GM12873 (cell line): ENCODE measurements at regions not wholly inside any gene's neighbourhood (a gene's known extent, or its start where the extent isn't known, plus 50 kb on each side); places are given as distances from the start of the nearest gene placed in this dataset.

Experiments used
- TF ChIP-seq, protein P1 (sequence below): IDR thresholded peaks from 2 replicates; pipeline ENCODE4 v1.5.1; 2012; ENCODE audit warnings: low read depth, mild to moderate bottlenecking, moderate library complexity, low read length, control low read depth; ENCODE audit not compliant: insufficient read depth; ENCODE audit errors: missing control alignments

- TF ChIP-seq, protein P1, sequence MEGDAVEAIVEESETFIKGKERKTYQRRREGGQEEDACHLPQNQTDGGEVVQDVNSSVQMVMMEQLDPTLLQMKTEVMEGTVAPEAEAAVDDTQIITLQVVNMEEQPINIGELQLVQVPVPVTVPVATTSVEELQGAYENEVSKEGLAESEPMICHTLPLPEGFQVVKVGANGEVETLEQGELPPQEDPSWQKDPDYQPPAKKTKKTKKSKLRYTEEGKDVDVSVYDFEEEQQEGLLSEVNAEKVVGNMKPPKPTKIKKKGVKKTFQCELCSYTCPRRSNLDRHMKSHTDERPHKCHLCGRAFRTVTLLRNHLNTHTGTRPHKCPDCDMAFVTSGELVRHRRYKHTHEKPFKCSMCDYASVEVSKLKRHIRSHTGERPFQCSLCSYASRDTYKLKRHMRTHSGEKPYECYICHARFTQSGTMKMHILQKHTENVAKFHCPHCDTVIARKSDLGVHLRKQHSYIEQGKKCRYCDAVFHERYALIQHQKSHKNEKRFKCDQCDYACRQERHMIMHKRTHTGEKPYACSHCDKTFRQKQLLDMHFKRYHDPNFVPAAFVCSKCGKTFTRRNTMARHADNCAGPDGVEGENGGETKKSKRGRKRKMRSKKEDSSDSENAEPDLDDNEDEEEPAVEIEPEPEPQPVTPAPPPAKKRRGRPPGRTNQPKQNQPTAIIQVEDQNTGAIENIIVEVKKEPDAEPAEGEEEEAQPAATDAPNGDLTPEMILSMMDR: no peak
Measured at GRCh38 chr14:104247336-104248202, 109.2 kb downstream of the KIF26A start.

DNA sequence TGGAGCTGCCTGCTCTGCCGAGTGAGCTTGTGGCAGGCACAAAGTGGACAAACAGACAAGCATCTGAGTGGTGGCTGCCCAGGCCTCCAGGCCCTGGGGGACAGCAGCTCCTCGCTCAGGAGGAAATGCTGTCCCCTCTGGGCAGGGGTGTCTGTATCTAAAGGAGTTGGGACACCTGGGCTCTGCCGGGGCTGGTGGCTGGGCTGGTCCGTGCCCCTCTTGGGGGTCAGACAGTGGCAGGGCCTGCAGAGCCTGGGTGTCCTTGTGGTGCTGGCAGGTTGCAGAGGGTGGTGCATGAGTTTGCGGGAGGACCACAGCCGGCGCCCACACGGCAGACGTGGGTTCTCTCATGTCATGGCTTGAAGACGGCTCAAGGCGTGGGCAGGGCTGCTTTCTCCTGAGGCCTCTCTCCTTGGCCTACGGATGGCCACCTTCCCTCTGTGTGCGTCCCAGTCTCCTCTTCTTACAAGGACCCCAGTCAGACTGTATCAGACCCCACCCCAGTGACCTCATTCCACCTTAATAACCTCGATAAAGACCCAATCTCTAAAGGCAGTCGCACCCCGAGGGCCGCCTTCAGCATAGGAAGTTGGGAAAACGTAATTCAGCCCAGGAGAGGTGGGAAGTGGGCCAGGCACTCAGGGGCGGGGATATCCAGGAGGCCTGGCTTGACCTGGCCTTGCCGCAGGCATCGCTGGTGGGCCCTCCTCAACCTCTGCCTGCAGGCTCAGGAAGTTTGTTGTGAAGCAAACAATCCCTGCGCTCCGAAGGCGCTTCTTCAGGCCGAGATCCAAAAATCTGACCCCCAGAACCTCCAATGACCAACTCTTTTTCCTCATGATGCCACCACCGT, 110.0 kb downstream of the KIF26A start:
- TF ChIP-seq, protein P1: no peak

DNA sequence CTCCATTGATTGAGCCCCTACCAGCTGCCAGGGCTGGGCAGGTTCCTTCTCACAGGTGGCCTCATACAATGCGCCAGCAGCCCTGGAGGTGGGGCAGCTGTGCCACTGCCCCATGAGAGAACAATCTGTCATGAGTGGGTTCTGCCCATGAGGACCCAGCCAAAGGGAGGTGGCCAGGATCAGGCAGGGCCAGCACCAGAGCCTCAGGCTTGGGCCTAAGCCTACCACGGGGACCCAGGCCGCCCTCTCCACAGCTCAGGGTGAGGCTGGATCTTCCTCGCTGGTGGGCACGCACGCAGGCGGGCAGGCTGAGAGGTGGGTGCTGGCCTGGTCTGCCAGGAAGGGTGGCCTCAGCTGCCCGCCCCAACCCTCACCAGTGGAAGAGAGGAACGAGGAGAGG, 110.7 kb downstream of the KIF26A start:
- TF ChIP-seq, protein P1: no peak

DNA sequence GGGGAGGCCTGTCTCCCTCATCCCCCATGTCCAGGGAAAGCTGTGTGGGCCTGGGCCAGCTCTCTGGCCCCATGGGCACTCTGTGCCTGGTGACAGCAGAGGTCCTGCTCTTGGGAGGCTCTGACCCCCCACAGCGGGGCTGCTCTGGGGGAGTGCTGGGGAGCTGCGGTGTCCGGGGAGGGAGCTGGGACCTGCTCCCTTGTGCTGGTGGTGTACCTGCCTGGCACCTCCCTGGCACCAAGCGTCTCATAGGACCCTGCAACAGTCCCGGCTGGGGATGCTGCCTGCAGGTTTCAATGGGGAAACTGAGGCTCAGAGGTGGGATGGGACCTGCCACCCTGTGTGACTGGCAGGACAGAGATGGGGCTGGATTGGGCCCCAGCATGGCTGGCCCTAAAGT, 111.3 kb downstream of the KIF26A start:
- TF ChIP-seq, protein P1: no peak

- TF ChIP-seq, protein P1: no peak
Measured at GRCh38 chr14:104250175-104250574, 111.8 kb downstream of the KIF26A start.

- TF ChIP-seq, protein P1: no peak
Measured at GRCh38 chr14:104252256-104253215, 114.1 kb downstream of the KIF26A start.
